Smooth muscle cell (in vitro differentiated cells): ENCODE measurements at regions not wholly inside any gene's neighbourhood (a gene's known extent, or its start where the extent isn't known, plus 50 kb on each side); places are given as distances from the start of the nearest gene placed in this dataset.

Experiments
- DNase-seq: peaks from one replicate; lab custom pipeline; 2025; ENCODE audit not compliant: unreplicated experiment; lab: John Stamatoyannopoulos, UW
- H2AFZ ChIP-seq: fragments of 200-600 bp; sonication (generic); 2 replicates; pipeline ENCODE4 v1.6.0; 2016; ENCODE audit warnings: antibody characterized with exemption, low read depth, mild to moderate bottlenecking
- H3F3A ChIP-seq: fragments of 200-600 bp; sonication (generic); 2 replicates; pipeline ENCODE4 v1.6.0; 2017; ENCODE audit warnings: antibody characterized with exemption, low read depth
- H3K27ac ChIP-seq: fragments of 200-600 bp; sonication (generic); 2 replicates; pipeline ENCODE4 v1.5.1; 2016; ENCODE audit warnings: low read depth, mild to moderate bottlenecking
- H3K27me3 ChIP-seq: fragments of 200-600 bp; sonication (generic); 2 replicates; pipeline ENCODE4 v1.6.1; 2016; ENCODE audit warnings: low read depth, mild to moderate bottlenecking
- H3K36me3 ChIP-seq: fragments of 200-600 bp; sonication (generic); 2 replicates; pipeline ENCODE4 v1.5.1; 2016; ENCODE audit warnings: low read depth
- H3K4me1 ChIP-seq: fragments of 200-600 bp; sonication (generic); 2 replicates; pipeline ENCODE4 v1.5.1; 2016; ENCODE audit warnings: low read depth
- H3K4me2 ChIP-seq: fragments of 200-600 bp; sonication (generic); 2 replicates; pipeline ENCODE4 v1.6.0; 2016; ENCODE audit warnings: mild to moderate bottlenecking
- H3K4me3 ChIP-seq: fragments of 200-600 bp; sonication (generic); 2 replicates; pipeline ENCODE4 v1.5.1; 2016; ENCODE audit warnings: mild to moderate bottlenecking
- H3K79me2 ChIP-seq: fragments of 200-600 bp; sonication (generic); 2 replicates; pipeline ENCODE4 v1.6.0; 2016; ENCODE audit warnings: low read depth, mild to moderate bottlenecking
- H3K9ac ChIP-seq: fragments of 200-600 bp; sonication (generic); 2 replicates; pipeline ENCODE4 v1.6.0; 2016; ENCODE audit warnings: low read depth
- H3K9me3 ChIP-seq: fragments of 200-600 bp; sonication (generic); replicated peaks from 2 replicates; pipeline ENCODE4 v1.5.1; 2016; ENCODE audit warnings: low read depth
- H4K20me1 ChIP-seq: fragments of 200-600 bp; sonication (generic); 2 replicates; pipeline ENCODE4 v1.6.0; 2016; ENCODE audit warnings: low read depth
- CTCF ChIP-seq: fragments of 200-600 bp; sonication (generic); IDR thresholded peaks from 2 replicates; pipeline ENCODE4 v1.5.1; 2017; ENCODE audit warnings: borderline replicate concordance, mild to moderate bottlenecking, antibody characterized with exemption; ENCODE audit not compliant: insufficient read depth, poor library complexity, severe bottlenecking
- WGBS: methylation state at CpG from one replicate; pipeline ENCODE4 v1.1.7; 2016; ENCODE audit warnings: low lambda C conversion rate; 5-methylcytosine and 5-hydroxymethylcytosine counted together

- Histone ChIP-seq H3K9me3 (no peaks in the 10 kb centered on the region), H3K79me2 (no peaks in the 10 kb centered on the region), H3F3A (no peaks in the 10 kb centered on the region), H3K36me3 (no peaks in the 10 kb centered on the region), H4K20me1 (no peaks in the 10 kb centered on the region), H3K9ac (no peak overlapping the region), H3K27me3 (no peaks in the 10 kb centered on the region), H2AFZ (no peak overlapping the region), H3K4me2 (no peak overlapping the region), H3K4me3 (no peak overlapping the region), H3K27ac (no peak overlapping the region), H3K4me1 (no peaks in the 10 kb centered on the region)
- TF ChIP-seq CTCF, result no peak
- WGBS, result 91% methylated on average over 10 of the region's 10 CpGs
- DNase-seq, result no peak
These were observed 169.6 kb downstream of the THBS2 start for GRCh38 chr6:169084067-169084466.

- Histone ChIP-seq H3K4me3 (no peak overlapping the region), H2AFZ (no peak overlapping the region), H4K20me1 (no peaks in the 10 kb centered on the region), H3K4me1 (no peaks in the 10 kb centered on the region), H3K4me2 (no peak overlapping the region), H3F3A (no peaks in the 10 kb centered on the region), H3K36me3 (no peaks in the 10 kb centered on the region), H3K9me3 (no peaks in the 10 kb centered on the region), H3K9ac (no peak overlapping the region), H3K27ac (no peak overlapping the region), H3K27me3 (no peaks in the 10 kb centered on the region), H3K79me2 (no peaks in the 10 kb centered on the region)
- WGBS, result 59% methylated on average over 3 of the region's 3 CpGs
- no peak for DNase-seq
- no peak for TF ChIP-seq CTCF
These were observed 170.2 kb downstream of the THBS2 start for GRCh38 chr6:169083508-169083874.

- Histone ChIP-seq H3K4me3 (no peak overlapping the region), H4K20me1 (no peaks in the 10 kb centered on the region), H3K9me3 (no peaks in the 10 kb centered on the region), H3K4me2 (no peak overlapping the region), H3K79me2 (no peaks in the 10 kb centered on the region), H3K27ac (no peak overlapping the region), H3K27me3 (no peaks in the 10 kb centered on the region), H2AFZ (no peak overlapping the region), H3K36me3 (no peaks in the 10 kb centered on the region), H3K4me1 (no peaks in the 10 kb centered on the region), H3F3A (no peaks in the 10 kb centered on the region), H3K9ac (no peak overlapping the region)
- TF ChIP-seq CTCF, result no peak
- DNase-seq, result no peak
- WGBS, result 90% methylated on average over 7 of the region's 7 CpGs
These were observed 170.7 kb downstream of the THBS2 start for GRCh38 chr6:169082817-169083507.

GRCh38 chr6:169082093-169082492, 171.6 kb downstream of the THBS2 start:
- H3F3A ChIP-seq, result no peaks in the 10 kb centered on the region
- TF ChIP-seq CTCF, result no peak
- no peak overlapping the region for H3K4me3 ChIP-seq
- H4K20me1 ChIP-seq, result no peaks in the 10 kb centered on the region
- no peaks in the 10 kb centered on the region for H3K27me3 ChIP-seq
- H3K9me3 ChIP-seq, result no peaks in the 10 kb centered on the region
- no peaks in the 10 kb centered on the region for H3K4me1 ChIP-seq
- H3K36me3 ChIP-seq, result no peaks in the 10 kb centered on the region
- no peak overlapping the region for H2AFZ ChIP-seq
- no peak overlapping the region for H3K4me2 ChIP-seq
- H3K27ac ChIP-seq, result no peak overlapping the region
- no peak for DNase-seq
- 87% methylated on average over 5 of the region's 5 CpGs for WGBS
- no peak overlapping the region for H3K9ac ChIP-seq
- H3K79me2 ChIP-seq, result no peaks in the 10 kb centered on the region
